ENCODE measurements at regions not wholly inside any gene's neighbourhood (a gene's known extent, or its start where the extent isn't known, plus 50 kb on each side); places are given as distances from the start of the nearest gene placed in this dataset.

DNA sequence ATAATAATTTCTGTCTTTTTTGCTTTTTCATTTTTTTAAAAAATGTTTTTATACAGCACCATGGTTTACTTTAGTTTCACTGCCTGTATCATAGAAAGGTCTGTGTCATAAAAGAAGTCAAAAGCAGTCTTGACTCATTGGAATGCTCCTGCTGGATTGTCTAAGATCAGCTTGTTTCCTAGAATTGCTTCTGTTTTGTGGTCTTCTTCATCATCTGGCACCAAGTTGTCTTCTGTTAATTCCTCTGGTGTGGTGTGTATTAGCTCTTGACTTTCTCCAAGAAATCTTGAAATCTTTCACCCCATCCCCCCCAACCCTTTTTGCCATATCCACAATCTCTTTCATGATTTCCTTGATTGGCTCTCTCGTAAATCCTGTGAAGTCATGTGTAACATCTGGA is 250.3 kb upstream of the CXCL12 start:
- TF ChIP-seq ZBTB7A (IDR thresholded peaks at IDR 0.05; ENCODE audit: low read depth) (no peak), CEBPB (IDR thresholded peaks at IDR 0.05) (no peak), FOXM1 (IDR thresholded peaks at IDR 0.05; ENCODE audit: borderline replicate concordance, low read depth) (no peak), RAD21 (IDR thresholded peaks at IDR 0.05; ENCODE audit: low read depth) (no peak), EP300 (IDR thresholded peaks at IDR 0.05; ENCODE audit: borderline replicate concordance) (no peak), TEAD4 (IDR thresholded peaks at IDR 0.05) (no peak), TAF1 (IDR thresholded peaks at IDR 0.05; ENCODE audit: low read depth) (no peak), TCF12 (IDR thresholded peaks at IDR 0.05; ENCODE audit: low read depth) (no peak), CREB1 (IDR thresholded peaks at IDR 0.05; ENCODE audit: low read depth) (no peak), EGR1 (IDR thresholded peaks at IDR 0.05) (no peak), YY1 (IDR thresholded peaks at IDR 0.05; ENCODE audit: low read depth) (no peak)
- TF ChIP-seq, protein P1, sequence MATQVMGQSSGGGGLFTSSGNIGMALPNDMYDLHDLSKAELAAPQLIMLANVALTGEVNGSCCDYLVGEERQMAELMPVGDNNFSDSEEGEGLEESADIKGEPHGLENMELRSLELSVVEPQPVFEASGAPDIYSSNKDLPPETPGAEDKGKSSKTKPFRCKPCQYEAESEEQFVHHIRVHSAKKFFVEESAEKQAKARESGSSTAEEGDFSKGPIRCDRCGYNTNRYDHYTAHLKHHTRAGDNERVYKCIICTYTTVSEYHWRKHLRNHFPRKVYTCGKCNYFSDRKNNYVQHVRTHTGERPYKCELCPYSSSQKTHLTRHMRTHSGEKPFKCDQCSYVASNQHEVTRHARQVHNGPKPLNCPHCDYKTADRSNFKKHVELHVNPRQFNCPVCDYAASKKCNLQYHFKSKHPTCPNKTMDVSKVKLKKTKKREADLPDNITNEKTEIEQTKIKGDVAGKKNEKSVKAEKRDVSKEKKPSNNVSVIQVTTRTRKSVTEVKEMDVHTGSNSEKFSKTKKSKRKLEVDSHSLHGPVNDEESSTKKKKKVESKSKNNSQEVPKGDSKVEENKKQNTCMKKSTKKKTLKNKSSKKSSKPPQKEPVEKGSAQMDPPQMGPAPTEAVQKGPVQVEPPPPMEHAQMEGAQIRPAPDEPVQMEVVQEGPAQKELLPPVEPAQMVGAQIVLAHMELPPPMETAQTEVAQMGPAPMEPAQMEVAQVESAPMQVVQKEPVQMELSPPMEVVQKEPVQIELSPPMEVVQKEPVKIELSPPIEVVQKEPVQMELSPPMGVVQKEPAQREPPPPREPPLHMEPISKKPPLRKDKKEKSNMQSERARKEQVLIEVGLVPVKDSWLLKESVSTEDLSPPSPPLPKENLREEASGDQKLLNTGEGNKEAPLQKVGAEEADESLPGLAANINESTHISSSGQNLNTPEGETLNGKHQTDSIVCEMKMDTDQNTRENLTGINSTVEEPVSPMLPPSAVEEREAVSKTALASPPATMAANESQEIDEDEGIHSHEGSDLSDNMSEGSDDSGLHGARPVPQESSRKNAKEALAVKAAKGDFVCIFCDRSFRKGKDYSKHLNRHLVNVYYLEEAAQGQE (IDR thresholded peaks at IDR 0.05; ENCODE audit: low read depth) = no peak
- TF ChIP-seq, protein P2, sequence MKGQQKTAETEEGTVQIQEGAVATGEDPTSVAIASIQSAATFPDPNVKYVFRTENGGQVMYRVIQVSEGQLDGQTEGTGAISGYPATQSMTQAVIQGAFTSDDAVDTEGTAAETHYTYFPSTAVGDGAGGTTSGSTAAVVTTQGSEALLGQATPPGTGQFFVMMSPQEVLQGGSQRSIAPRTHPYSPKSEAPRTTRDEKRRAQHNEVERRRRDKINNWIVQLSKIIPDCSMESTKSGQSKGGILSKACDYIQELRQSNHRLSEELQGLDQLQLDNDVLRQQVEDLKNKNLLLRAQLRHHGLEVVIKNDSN (IDR thresholded peaks at IDR 0.05) = no peak
- TF ChIP-seq, protein P3, sequence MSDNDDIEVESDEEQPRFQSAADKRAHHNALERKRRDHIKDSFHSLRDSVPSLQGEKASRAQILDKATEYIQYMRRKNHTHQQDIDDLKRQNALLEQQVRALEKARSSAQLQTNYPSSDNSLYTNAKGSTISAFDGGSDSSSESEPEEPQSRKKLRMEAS (IDR thresholded peaks at IDR 0.05) = no peak

DNA sequence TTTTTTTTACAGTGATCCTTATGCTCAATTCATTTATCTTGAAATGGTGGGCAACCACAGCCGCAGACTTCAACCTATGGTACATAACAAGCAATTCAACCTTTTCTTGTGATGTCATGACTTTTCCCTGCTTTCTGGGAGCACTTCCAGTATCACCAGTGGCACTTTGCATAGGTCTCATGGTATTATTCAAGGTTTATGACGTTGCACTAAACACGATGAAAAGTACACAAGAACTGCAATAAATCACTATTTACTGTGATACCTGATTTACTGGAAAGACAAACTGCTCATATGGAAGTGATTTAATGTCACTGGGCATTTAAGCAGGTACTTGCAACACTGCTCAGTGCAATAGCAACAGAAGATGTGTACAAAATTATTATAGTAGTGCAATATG is 251.7 kb upstream of the CXCL12 start:
- TF ChIP-seq, protein P2 (IDR thresholded peaks at IDR 0.05) = no peak
- TF ChIP-seq NFIC (IDR thresholded peaks at IDR 0.05) = no peak
- no peak for TF ChIP-seq TCF12 (IDR thresholded peaks at IDR 0.05; ENCODE audit: low read depth)
- TF ChIP-seq TEAD4 (IDR thresholded peaks at IDR 0.05) = no peak
- TF ChIP-seq EGR1 (IDR thresholded peaks at IDR 0.05) = no peak
- TF ChIP-seq FOXM1 (IDR thresholded peaks at IDR 0.05; ENCODE audit: borderline replicate concordance, low read depth) = no peak
- no peak for TF ChIP-seq YY1 (IDR thresholded peaks at IDR 0.05; ENCODE audit: low read depth)

- TF ChIP-seq EP300 (IDR thresholded peaks at IDR 0.05; ENCODE audit: borderline replicate concordance) = no peak
- TF ChIP-seq NFIC (IDR thresholded peaks at IDR 0.05) = no peak
- TF ChIP-seq TEAD4 (IDR thresholded peaks at IDR 0.05) = no peak
- TF ChIP-seq FOXM1 (IDR thresholded peaks at IDR 0.05; ENCODE audit: borderline replicate concordance, low read depth) = no peak
- TF ChIP-seq RAD21 (IDR thresholded peaks at IDR 0.05; ENCODE audit: low read depth) = no peak
- no peak for TF ChIP-seq ZBTB7A (IDR thresholded peaks at IDR 0.05; ENCODE audit: low read depth)
- TF ChIP-seq, protein P3 (IDR thresholded peaks at IDR 0.05) = no peak
- TF ChIP-seq EGR1 (IDR thresholded peaks at IDR 0.05) = no peak
- TF ChIP-seq TCF12 (IDR thresholded peaks at IDR 0.05; ENCODE audit: low read depth) = no peak
- no peak for TF ChIP-seq TAF1 (IDR thresholded peaks at IDR 0.05; ENCODE audit: low read depth)
- TF ChIP-seq, protein P2 (IDR thresholded peaks at IDR 0.05) = no peak
- no peak for TF ChIP-seq CREB1 (IDR thresholded peaks at IDR 0.05; ENCODE audit: low read depth)
- TF ChIP-seq, protein P1 (IDR thresholded peaks at IDR 0.05; ENCODE audit: low read depth) = no peak
- no peak for TF ChIP-seq CEBPB (IDR thresholded peaks at IDR 0.05)
- no peak for TF ChIP-seq YY1 (IDR thresholded peaks at IDR 0.05; ENCODE audit: low read depth)
Observed at GRCh38 chr10:44640429-44640828, 255.5 kb upstream of the CXCL12 start.

DNA sequence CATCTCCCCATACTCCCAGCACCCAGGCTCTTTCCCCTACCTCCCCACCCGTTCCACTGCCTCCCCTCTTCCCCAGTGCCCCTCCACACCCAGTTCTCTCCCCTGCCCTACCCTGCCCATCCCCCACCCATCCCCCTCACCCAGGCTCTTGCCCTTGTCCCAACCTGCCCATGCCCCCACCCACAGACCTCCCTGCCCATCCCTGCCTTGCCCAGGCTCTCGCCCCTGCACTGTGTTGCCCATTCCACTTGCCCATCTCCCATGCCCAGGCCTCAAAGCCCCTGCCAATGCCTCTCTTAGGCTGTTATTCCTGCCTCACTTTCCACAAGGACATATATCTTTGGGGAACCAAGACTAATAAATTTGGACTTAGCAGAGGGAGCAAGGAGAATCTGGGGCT is 262.6 kb upstream of the CXCL12 start:
- TF ChIP-seq YY1 (IDR thresholded peaks at IDR 0.05; ENCODE audit: low read depth) (no peak), RAD21 (IDR thresholded peaks at IDR 0.05; ENCODE audit: low read depth) (no peak), FOXM1 (IDR thresholded peaks at IDR 0.05; ENCODE audit: borderline replicate concordance, low read depth) (no peak), EGR1 (IDR thresholded peaks at IDR 0.05) (no peak), NFIC (IDR thresholded peaks at IDR 0.05) (no peak), TAF1 (IDR thresholded peaks at IDR 0.05; ENCODE audit: low read depth) (no peak), TEAD4 (IDR thresholded peaks at IDR 0.05) (no peak), ZBTB7A (IDR thresholded peaks at IDR 0.05; ENCODE audit: low read depth) (no peak), CREB1 (IDR thresholded peaks at IDR 0.05; ENCODE audit: low read depth) (no peak), EP300 (IDR thresholded peaks at IDR 0.05; ENCODE audit: borderline replicate concordance) (no peak), TCF12 (IDR thresholded peaks at IDR 0.05; ENCODE audit: low read depth) (no peak), CEBPB (IDR thresholded peaks at IDR 0.05) (no peak)
- TF ChIP-seq, protein P3 (IDR thresholded peaks at IDR 0.05) = no peak
- TF ChIP-seq, protein P2 (IDR thresholded peaks at IDR 0.05) = no peak
- TF ChIP-seq, protein P1 (IDR thresholded peaks at IDR 0.05; ENCODE audit: low read depth) = no peak
